Cardiac muscle cell (in vitro differentiated cells and primary cell): ENCODE measurements at regions not wholly inside any gene's neighbourhood (a gene's known extent, or its start where the extent isn't known, plus 50 kb on each side); places are given as distances from the start of the nearest gene placed in this dataset.

Source experiments
- DNase-seq, 2 donors: peaks; one replicate each; pipeline versions ENCODE4 v3.0.0 to v3.0.0-alpha.2; 2010 to 2017; ENCODE audit warnings: low read depth in 1 of 2, low spot score in 1 of 2
- H3K27ac ChIP-seq: fragments of 200-600 bp; sonication (generic); 2 replicates; pipeline ENCODE4 v1.5.1; 2016
- H3K27me3 ChIP-seq: fragments of 200-600 bp; sonication (generic); 2 replicates; pipeline ENCODE4 v1.6.0; 2016; ENCODE audit warnings: control low read depth
- H3K36me3 ChIP-seq: fragments of 200-600 bp; sonication (generic); 2 replicates; pipeline ENCODE4 v1.5.1; 2016; ENCODE audit warnings: control low read depth
- H3K4me1 ChIP-seq: fragments of 200-600 bp; sonication (generic); 2 replicates; pipeline ENCODE4 v1.8.1; 2017; ENCODE audit warnings: low read depth, mild to moderate bottlenecking, mixed run types
- H3K4me3 ChIP-seq: fragments of 200-600 bp; sonication (generic); 2 replicates; pipeline ENCODE4 v1.5.1; 2016; ENCODE audit warnings: mild to moderate bottlenecking
- H3K9me3 ChIP-seq: fragments of 200-600 bp; sonication (generic); 2 replicates; pipeline ENCODE4 v1.5.1; 2017; ENCODE audit warnings: low read depth, mild to moderate bottlenecking, control low read depth
- TF ChIP-seq, protein P1 (sequence below): IDR thresholded peaks from 2 replicates; pipeline ENCODE4 v1.5.1; 2012; ENCODE audit warnings: low read depth, mild to moderate bottlenecking, low read length

DNA sequence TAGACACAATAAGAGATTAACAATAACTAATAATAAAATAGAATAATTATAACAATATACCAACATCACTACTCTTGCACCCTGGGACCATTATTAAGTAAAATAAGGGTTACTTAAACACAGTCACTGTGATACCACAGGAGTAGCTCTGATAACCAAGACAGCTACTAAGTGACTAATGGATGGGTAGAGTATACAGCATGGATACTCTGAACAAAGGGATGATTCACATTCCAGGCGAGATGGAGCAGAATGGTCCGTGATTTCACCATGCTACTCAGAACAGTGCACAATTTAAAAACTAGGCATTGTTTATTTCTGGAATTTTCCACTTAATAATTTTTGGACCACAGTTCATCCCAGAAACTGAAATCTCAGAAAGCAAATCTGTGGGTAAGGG lies 80.0 kb upstream of the FUT9 start:
- Histone ChIP-seq H3K9me3 (no peaks in the 10 kb centered on the region), H3K27ac (no peak overlapping the region), H3K4me3 (no peak overlapping the region), H3K36me3 (no peaks in the 10 kb centered on the region), H3K27me3 (no peaks in the 10 kb centered on the region), H3K4me1 (no peaks in the 10 kb centered on the region)
- TF ChIP-seq, protein P1, sequence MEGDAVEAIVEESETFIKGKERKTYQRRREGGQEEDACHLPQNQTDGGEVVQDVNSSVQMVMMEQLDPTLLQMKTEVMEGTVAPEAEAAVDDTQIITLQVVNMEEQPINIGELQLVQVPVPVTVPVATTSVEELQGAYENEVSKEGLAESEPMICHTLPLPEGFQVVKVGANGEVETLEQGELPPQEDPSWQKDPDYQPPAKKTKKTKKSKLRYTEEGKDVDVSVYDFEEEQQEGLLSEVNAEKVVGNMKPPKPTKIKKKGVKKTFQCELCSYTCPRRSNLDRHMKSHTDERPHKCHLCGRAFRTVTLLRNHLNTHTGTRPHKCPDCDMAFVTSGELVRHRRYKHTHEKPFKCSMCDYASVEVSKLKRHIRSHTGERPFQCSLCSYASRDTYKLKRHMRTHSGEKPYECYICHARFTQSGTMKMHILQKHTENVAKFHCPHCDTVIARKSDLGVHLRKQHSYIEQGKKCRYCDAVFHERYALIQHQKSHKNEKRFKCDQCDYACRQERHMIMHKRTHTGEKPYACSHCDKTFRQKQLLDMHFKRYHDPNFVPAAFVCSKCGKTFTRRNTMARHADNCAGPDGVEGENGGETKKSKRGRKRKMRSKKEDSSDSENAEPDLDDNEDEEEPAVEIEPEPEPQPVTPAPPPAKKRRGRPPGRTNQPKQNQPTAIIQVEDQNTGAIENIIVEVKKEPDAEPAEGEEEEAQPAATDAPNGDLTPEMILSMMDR: no peak
- no peak for DNase-seq

DNA sequence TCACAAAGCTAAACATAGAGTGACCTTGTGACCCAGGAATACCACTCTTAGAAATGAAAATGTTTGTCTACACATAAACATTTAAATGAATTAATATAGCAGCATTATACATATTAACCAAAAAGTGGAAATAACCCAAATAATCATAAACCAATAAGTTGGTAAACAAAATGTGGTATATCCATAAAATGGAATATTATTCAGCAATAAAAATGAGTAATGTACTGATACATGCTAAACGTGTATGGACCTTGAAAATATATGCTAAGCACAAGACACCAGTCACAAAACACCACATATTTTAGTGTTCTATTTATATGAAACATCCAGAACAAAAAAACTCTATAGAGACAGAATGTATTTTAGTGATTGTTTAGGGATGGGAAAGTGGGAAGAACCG lies 68.9 kb upstream of the FUT9 start:
- Histone ChIP-seq H3K9me3 (no peaks in the 10 kb centered on the region), H3K36me3 (no peaks in the 10 kb centered on the region), H3K27ac (no peak overlapping the region), H3K27me3 (no peaks in the 10 kb centered on the region), H3K4me1 (no peaks in the 10 kb centered on the region), H3K4me3 (no peak overlapping the region)
- no peak for DNase-seq
- TF ChIP-seq, protein P1: no peak

DNA sequence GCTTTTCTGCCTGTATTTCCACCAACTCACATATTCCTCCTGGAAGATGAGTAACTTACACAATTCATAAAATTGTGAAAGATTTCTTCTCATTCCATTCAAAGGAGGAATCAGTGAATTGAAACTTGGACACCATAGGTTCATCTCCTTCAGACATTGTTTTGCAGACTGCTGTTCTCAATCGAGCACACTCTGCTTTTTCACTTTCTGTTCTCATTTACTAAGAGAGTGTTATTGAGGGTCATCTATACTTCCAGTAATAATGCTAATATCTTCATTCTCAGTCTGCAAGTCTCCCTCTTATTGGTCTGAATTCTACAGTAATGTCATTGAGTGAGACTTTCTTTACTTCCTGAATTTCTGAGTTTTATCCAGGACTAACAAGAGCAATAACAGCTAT lies 67.5 kb upstream of the FUT9 start:
- no peak overlapping the region for H3K4me3 ChIP-seq
- no peaks in the 10 kb centered on the region for H3K36me3 ChIP-seq
- no peaks in the 10 kb centered on the region for H3K9me3 ChIP-seq
- DNase-seq: no peak
- H3K27ac ChIP-seq: no peak overlapping the region
- H3K4me1 ChIP-seq: no peaks in the 10 kb centered on the region
- TF ChIP-seq, protein P1: no peak
- no peaks in the 10 kb centered on the region for H3K27me3 ChIP-seq

DNA sequence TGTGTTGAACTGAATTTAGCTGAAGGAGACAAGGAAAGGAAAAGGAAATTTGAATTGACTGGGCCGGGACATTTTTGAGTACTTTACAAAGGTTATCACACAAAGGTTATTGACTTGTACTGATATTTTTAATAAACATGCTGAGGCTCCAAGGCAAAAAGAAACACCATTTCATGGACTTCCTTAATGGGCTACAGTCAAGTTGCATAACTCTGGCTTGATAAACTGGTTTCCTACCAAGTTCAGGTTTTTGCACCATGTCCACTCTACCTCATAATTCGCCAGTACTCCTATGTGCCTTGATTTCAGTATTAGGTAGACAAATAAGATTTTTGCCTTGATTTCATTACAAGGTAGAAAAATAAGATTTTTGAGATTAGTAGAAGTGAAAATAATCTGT lies 65.8 kb upstream of the FUT9 start:
- Histone ChIP-seq H3K27ac (no peak overlapping the region), H3K36me3 (no peaks in the 10 kb centered on the region)
- no peak for DNase-seq

DNA sequence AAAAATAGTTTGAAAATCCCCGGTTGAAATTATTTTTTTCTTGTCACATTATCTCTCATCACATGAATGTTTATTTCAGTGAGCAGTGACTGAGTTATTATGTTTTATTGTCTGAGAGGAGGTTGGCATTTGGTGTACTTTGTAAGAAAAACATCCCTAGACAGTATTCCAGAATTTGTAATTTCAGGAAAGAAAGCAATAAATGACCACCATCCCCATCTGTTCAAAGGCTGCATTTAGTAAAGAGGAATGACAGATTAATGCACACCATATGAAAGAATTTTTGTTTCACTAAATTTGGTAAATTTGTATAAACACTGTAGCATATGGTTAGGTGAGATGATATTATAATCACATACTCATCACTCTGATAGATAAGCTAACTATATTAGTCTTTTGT lies 57.1 kb upstream of the FUT9 start:
- DNase-seq: no peak
- Histone ChIP-seq H3K4me3 (no peak overlapping the region), H3K9me3 (no peaks in the 10 kb centered on the region), H3K36me3 (no peaks in the 10 kb centered on the region), H3K27ac (no peak overlapping the region), H3K27me3 (no peaks in the 10 kb centered on the region), H3K4me1 (no peaks in the 10 kb centered on the region)
- TF ChIP-seq, protein P1: no peak

More for the DNA sequence above, 65.8 kb upstream of the FUT9 start:
- TF ChIP-seq, protein P1: no peak
- H3K4me1 ChIP-seq: no peaks in the 10 kb centered on the region
- H3K4me3 ChIP-seq: no peak overlapping the region
- H3K27me3 ChIP-seq: no peaks in the 10 kb centered on the region
- no peaks in the 10 kb centered on the region for H3K9me3 ChIP-seq

DNA sequence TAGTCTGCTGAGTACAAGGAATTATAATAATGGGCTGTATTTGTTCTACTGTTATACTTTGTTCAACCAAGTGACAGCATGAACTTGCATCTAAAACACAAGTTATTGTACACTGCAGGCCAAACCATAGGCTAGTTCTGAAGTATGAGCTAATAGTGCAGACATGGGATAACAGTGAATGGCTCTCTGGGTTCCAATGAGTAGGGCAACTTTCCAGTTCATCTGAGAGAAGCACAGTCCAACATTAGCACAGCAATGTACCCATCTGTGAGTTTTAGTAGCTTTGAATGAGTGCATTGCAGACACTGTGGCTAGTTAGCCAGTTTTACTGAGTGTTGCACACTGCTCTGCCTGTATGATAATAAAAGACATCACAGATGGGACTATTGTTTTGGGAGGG lies 56.5 kb upstream of the FUT9 start:
- Histone ChIP-seq H3K27ac (no peak overlapping the region), H3K4me1 (no peaks in the 10 kb centered on the region), H3K9me3 (no peaks in the 10 kb centered on the region), H3K36me3 (no peaks in the 10 kb centered on the region), H3K4me3 (no peak overlapping the region), H3K27me3 (no peaks in the 10 kb centered on the region)
- TF ChIP-seq, protein P1: no peak
- DNase-seq: no peak
